PC-9 (cell line): ENCODE measurements at regions not wholly inside any gene's neighbourhood (a gene's known extent, or its start where the extent isn't known, plus 50 kb on each side); places are given as distances from the start of the nearest gene placed in this dataset.

Source experiments
- EZH2 ChIP-seq: fragments of 200-600 bp; sonication (generic); IDR thresholded peaks from 2 replicates; pipeline ENCODE4 v1.8.0; 2017; ENCODE audit warnings: antibody characterized with exemption, low read depth
- TF ChIP-seq, protein P1 (sequence below): fragments of 200-600 bp; sonication (generic); conservative IDR thresholded peaks from 2 replicates; pipeline ENCODE4 v1.6.1; 2017; ENCODE audit warnings: mixed run types, antibody characterized with exemption, mild to moderate bottlenecking, moderate library complexity

DNA sequence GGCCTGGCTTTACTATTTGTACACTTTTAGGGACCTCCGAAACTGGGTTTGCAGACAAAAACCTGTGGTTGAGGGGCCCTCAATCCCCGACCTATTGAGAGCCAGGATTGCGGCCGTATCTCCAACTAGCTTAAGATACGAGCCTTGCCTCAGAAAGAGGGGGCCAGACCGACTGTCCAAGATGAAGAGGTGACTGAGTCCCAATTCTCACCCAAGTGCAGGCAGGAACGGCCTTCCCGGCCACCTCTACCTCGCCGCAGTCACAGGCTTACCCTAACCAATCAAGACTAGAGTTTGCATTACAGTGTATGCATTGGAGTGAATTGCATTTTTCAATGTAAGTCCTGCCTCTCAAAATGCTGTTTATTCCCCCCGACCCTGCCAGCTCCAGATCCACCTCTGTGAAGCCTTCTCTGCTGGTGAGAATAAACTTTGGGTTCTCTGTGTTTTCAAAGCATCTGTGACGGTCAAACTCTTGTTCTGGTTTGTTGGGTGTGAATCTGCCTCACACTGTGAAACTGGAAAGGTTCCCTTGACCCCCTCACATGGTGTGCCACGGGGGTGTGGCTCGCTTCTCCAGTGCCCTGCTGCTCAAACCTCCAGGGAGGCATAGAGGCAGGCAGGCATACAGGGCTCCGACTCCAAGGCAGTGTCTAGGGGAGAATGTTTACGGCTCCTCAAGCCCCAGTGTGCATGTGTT lies 62.2 kb upstream of the WLS start:
- TF ChIP-seq, protein P1, sequence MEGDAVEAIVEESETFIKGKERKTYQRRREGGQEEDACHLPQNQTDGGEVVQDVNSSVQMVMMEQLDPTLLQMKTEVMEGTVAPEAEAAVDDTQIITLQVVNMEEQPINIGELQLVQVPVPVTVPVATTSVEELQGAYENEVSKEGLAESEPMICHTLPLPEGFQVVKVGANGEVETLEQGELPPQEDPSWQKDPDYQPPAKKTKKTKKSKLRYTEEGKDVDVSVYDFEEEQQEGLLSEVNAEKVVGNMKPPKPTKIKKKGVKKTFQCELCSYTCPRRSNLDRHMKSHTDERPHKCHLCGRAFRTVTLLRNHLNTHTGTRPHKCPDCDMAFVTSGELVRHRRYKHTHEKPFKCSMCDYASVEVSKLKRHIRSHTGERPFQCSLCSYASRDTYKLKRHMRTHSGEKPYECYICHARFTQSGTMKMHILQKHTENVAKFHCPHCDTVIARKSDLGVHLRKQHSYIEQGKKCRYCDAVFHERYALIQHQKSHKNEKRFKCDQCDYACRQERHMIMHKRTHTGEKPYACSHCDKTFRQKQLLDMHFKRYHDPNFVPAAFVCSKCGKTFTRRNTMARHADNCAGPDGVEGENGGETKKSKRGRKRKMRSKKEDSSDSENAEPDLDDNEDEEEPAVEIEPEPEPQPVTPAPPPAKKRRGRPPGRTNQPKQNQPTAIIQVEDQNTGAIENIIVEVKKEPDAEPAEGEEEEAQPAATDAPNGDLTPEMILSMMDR, result no peak
- no peak for TF ChIP-seq EZH2
